HS-5 (cell line): ENCODE measurements at regions not wholly inside any gene's neighbourhood (a gene's known extent, or its start where the extent isn't known, plus 50 kb on each side); places are given as distances from the start of the nearest gene placed in this dataset.
"Not testable (repeated sequence)": the region's sequence is repeated elsewhere in the genome, so short reads cannot be mapped to it uniquely, and the experiment has no call there.

Source experiments
- DNase-seq: peaks from one replicate; pipeline ENCODE4 v3.0.0-alpha.2; 2012; ENCODE audit warnings: low read depth

- DNase-seq, result no peak
Observed at GRCh38 chr3:177476921-177477435, 279.7 kb upstream of the TBL1XR1 start.

- peak; percentile 99 for DNase-seq
Observed at GRCh38 chr3:177478170-177478867, 281.0 kb upstream of the TBL1XR1 start.

- no peak for DNase-seq
Observed at GRCh38 chr3:177479630-177480029, 282.3 kb upstream of the TBL1XR1 start.

GRCh38 chr3:177481329-177481728 lies 284.0 kb upstream of the TBL1XR1 start:
- no peak for DNase-seq

- no peak for DNase-seq
Observed at GRCh38 chr3:177482048-177482691, 284.9 kb upstream of the TBL1XR1 start.

GRCh38 chr3:177483182-177483967 lies 286.1 kb upstream of the TBL1XR1 start:
- DNase-seq, result no peak

- DNase-seq, result no peak
Observed at GRCh38 chr3:177484206-177484605, 286.9 kb upstream of the TBL1XR1 start.

- DNase-seq, result no peak
Observed at GRCh38 chr3:177484926-177485325, 287.6 kb upstream of the TBL1XR1 start.

GRCh38 chr3:177487635-177488186 lies 290.4 kb upstream of the TBL1XR1 start:
- no peak for DNase-seq

- no peak for DNase-seq
Observed at GRCh38 chr3:177488740-177489139, 291.5 kb upstream of the TBL1XR1 start.

- DNase-seq, result no peak
Observed at GRCh38 chr3:177490626-177491025, 293.3 kb upstream of the TBL1XR1 start.

GRCh38 chr3:177491296-177492032 lies 294.2 kb upstream of the TBL1XR1 start:
- no peak for DNase-seq

GRCh38 chr3:177493091-177493490 lies 295.8 kb upstream of the TBL1XR1 start:
- no peak for DNase-seq

- no peak for DNase-seq
Observed at GRCh38 chr3:177494216-177494615, 296.9 kb upstream of the TBL1XR1 start.

- DNase-seq, result no peak
Observed at GRCh38 chr3:177495566-177495965, 298.3 kb upstream of the TBL1XR1 start.

- no peak for DNase-seq
Observed at GRCh38 chr3:177498037-177498857, 301.0 kb upstream of the TBL1XR1 start.

- DNase-seq, result not testable (repeated sequence)
Observed at GRCh38 chr3:177499039-177499438, 301.8 kb upstream of the TBL1XR1 start.

GRCh38 chr3:177499779-177500423 lies 302.6 kb upstream of the TBL1XR1 start:
- no peak for DNase-seq

- no peak for DNase-seq
Observed at GRCh38 chr3:177510693-177511216, 313.5 kb upstream of the TBL1XR1 start.
